ENCODE measurements at regions not wholly inside any gene's neighbourhood (a gene's known extent, or its start where the extent isn't known, plus 50 kb on each side); places are given as distances from the start of the nearest gene placed in this dataset.

DNA sequence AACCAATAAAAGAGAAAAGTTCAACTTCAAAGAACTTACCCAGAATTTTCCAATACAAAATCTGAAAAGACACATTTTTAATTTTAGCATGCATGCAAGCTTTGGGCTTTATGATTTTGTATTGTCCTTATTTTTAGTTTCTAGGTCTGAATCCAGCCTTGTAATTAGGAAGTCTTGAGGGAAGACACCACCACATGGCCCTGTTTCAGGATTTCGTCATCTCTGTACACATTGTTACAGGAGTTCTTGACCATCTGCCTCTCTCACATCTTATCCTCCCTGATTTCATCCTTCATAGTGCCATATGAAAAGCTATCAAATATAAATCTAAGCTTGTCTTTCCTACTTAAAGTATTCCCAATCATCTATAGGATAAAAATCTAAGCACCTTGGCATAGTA lies 176.1 kb downstream of the TXNL1 start:
- Histone ChIP-seq H3K27me3 (ENCODE audit: insufficient read depth, low read length) (no peaks in the 10 kb centered on the region), H3K4me2 (ENCODE audit: low read length) (no peak overlapping the region), H3K27ac (ENCODE audit: low read depth, low read length) (no peak overlapping the region), H3K4me1 (ENCODE audit: insufficient read depth, low read length) (no peaks in the 10 kb centered on the region), H4K20me1 (ENCODE audit: insufficient read depth, low read length) (no peaks in the 10 kb centered on the region), H3K36me3 (ENCODE audit: insufficient read depth, low read length) (no peaks in the 10 kb centered on the region), H3K9ac (ENCODE audit: low read length) (no peak overlapping the region), H3K79me2 (ENCODE audit: insufficient read depth, low read length) (no peaks in the 10 kb centered on the region), H3K4me3 (ENCODE audit: insufficient read depth, low read depth, low read length) (no peak overlapping the region), H3K9me3 (ENCODE audit: insufficient read depth, low read depth, low read length) (peaks cover 3% of the 10 kb centered on the region), H2AFZ (ENCODE audit: low read depth, low read length) (no peak overlapping the region)
- FAIRE-seq, result no peak
- H3K4me1 Mint-ChIP-seq (ENCODE audit: low read depth, unreplicated experiment), result no peaks in the 10 kb centered on the region
- no peak overlapping the region for H3K27ac Mint-ChIP-seq (ENCODE audit: unreplicated experiment)
- H3K9me3 Mint-ChIP-seq (ENCODE audit: unreplicated experiment), result peaks cover 2% of the 10 kb centered on the region
- H3K36me3 Mint-ChIP-seq (ENCODE audit: low read depth, unreplicated experiment), result no peaks in the 10 kb centered on the region
- no peak for DNase-seq (ENCODE audit: low read depth)
- no peak for TF ChIP-seq CTCF (IDR thresholded peaks at IDR 0.05; ENCODE audit: insufficient read depth, low read depth, low read length)
- H3K4me3 Mint-ChIP-seq (ENCODE audit: unreplicated experiment), result no peak overlapping the region
- no peaks in the 10 kb centered on the region for H3K27me3 Mint-ChIP-seq (ENCODE audit: low read depth, unreplicated experiment)

DNA sequence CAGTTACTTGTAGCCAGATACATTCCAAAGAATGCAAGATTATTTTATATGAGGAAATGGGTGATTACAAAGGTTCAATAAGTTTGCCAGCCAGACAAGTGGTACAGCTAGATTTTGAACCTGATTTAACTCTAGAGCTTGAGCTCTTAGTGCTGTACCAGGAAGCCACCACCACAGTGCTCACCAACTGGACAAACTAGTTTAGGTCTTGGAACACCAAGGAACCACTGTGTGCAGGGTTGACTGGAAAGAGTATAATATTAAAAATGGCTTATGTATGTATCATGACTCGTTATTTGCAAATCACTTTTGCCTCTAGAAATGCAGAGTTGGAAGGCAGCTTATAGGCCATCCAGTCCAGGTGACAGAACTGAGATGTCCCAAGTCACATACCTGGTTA lies 177.2 kb downstream of the TXNL1 start:
- Histone ChIP-seq H3K9ac (ENCODE audit: low read length) (no peak overlapping the region), H3K27me3 (ENCODE audit: insufficient read depth, low read length) (no peaks in the 10 kb centered on the region), H3K4me2 (ENCODE audit: low read length) (no peak overlapping the region), H3K4me1 (ENCODE audit: insufficient read depth, low read length) (no peaks in the 10 kb centered on the region), H4K20me1 (ENCODE audit: insufficient read depth, low read length) (no peaks in the 10 kb centered on the region), H3K79me2 (ENCODE audit: insufficient read depth, low read length) (no peaks in the 10 kb centered on the region), H2AFZ (ENCODE audit: low read depth, low read length) (no peak overlapping the region), H3K4me3 (ENCODE audit: insufficient read depth, low read depth, low read length) (no peak overlapping the region), H3K27ac (ENCODE audit: low read depth, low read length) (no peak overlapping the region), H3K36me3 (ENCODE audit: insufficient read depth, low read length) (no peaks in the 10 kb centered on the region), H3K9me3 (ENCODE audit: insufficient read depth, low read depth, low read length) (peaks cover 3% of the 10 kb centered on the region)
- H3K4me1 Mint-ChIP-seq (ENCODE audit: low read depth, unreplicated experiment), result no peaks in the 10 kb centered on the region
- no peaks in the 10 kb centered on the region for H3K36me3 Mint-ChIP-seq (ENCODE audit: low read depth, unreplicated experiment)
- no peak for FAIRE-seq
- H3K9me3 Mint-ChIP-seq (ENCODE audit: unreplicated experiment), result peaks cover 2% of the 10 kb centered on the region
- H3K4me3 Mint-ChIP-seq (ENCODE audit: unreplicated experiment), result no peak overlapping the region
- no peak for TF ChIP-seq CTCF (IDR thresholded peaks at IDR 0.05; ENCODE audit: insufficient read depth, low read depth, low read length)
- no peak for TF ChIP-seq EZH2 (IDR thresholded peaks at IDR 0.05; ENCODE audit: insufficient read depth, low read length)
- no peaks in the 10 kb centered on the region for H3K27me3 Mint-ChIP-seq (ENCODE audit: low read depth, unreplicated experiment)
- H3K27ac Mint-ChIP-seq (ENCODE audit: unreplicated experiment), result no peak overlapping the region
- no peak for DNase-seq (ENCODE audit: low read depth)

DNA sequence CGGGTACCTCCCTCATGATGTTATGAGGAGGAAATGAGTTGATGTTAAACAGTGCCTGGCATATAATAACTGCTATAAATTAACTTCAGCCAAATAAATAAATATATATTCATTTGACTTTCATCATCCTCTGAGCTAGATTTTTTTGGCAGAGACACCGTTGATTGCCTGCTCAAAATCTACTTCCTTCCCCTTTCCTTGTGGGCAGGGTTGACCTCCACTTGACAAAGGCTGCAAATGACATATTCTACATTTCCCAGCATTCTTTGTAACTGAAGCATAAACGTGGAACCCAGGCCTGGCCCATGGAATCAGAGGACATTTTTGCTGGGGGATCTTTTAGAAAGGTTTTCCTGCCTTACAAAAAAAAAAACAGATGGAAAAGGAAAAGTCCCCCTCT lies 177.8 kb downstream of the TXNL1 start:
- Histone ChIP-seq H3K4me1 (ENCODE audit: insufficient read depth, low read length) (no peaks in the 10 kb centered on the region), H3K27me3 (ENCODE audit: insufficient read depth, low read length) (no peaks in the 10 kb centered on the region), H3K36me3 (ENCODE audit: insufficient read depth, low read length) (no peaks in the 10 kb centered on the region), H3K9ac (ENCODE audit: low read length) (no peak overlapping the region), H2AFZ (ENCODE audit: low read depth, low read length) (no peak overlapping the region), H3K27ac (ENCODE audit: low read depth, low read length) (no peak overlapping the region), H3K4me3 (ENCODE audit: insufficient read depth, low read depth, low read length) (no peak overlapping the region), H3K9me3 (ENCODE audit: insufficient read depth, low read depth, low read length) (peaks cover under 1% of the 10 kb centered on the region), H3K4me2 (ENCODE audit: low read length) (no peak overlapping the region), H4K20me1 (ENCODE audit: insufficient read depth, low read length) (no peaks in the 10 kb centered on the region), H3K79me2 (ENCODE audit: insufficient read depth, low read length) (no peaks in the 10 kb centered on the region)
- H3K36me3 Mint-ChIP-seq (ENCODE audit: low read depth, unreplicated experiment), result no peaks in the 10 kb centered on the region
- no peaks in the 10 kb centered on the region for H3K27me3 Mint-ChIP-seq (ENCODE audit: low read depth, unreplicated experiment)
- H3K27ac Mint-ChIP-seq (ENCODE audit: unreplicated experiment), result no peak overlapping the region
- DNase-seq (ENCODE audit: low read depth), result no peak
- TF ChIP-seq EZH2 (IDR thresholded peaks at IDR 0.05; ENCODE audit: insufficient read depth, low read length) (no peak), CTCF (IDR thresholded peaks at IDR 0.05; ENCODE audit: insufficient read depth, low read depth, low read length) (no peak)
- no peaks in the 10 kb centered on the region for H3K9me3 Mint-ChIP-seq (ENCODE audit: unreplicated experiment)
- no peak overlapping the region for H3K4me3 Mint-ChIP-seq (ENCODE audit: unreplicated experiment)
- FAIRE-seq, result no peak
- no peaks in the 10 kb centered on the region for H3K4me1 Mint-ChIP-seq (ENCODE audit: low read depth, unreplicated experiment)
